HG03064 (cell line): ENCODE measurements at regions not wholly inside any gene's neighbourhood (a gene's known extent, or its start where the extent isn't known, plus 50 kb on each side); places are given as distances from the start of the nearest gene placed in this dataset.
"Not testable (repeated sequence)": the region's sequence is repeated elsewhere in the genome, so short reads cannot be mapped to it uniquely, and the experiment has no call there.

Experiments
- ATAC-seq: cut with Tn5 transposase; IDR thresholded peaks from one replicate; pipeline ENCODE4 v1.9.1; 2021; ENCODE audit warnings: low read depth; ENCODE audit not compliant: unreplicated experiment

- ATAC-seq, result no peak
Observed at GRCh38 chr5:33059081-33059480, 348.0 kb downstream of the NPR3 start.

- no peak for ATAC-seq
Observed at GRCh38 chr5:33065131-33065530, 354.0 kb downstream of the NPR3 start.

GRCh38 chr5:33067291-33067690, 356.2 kb downstream of the NPR3 start:
- no peak for ATAC-seq

- no peak for ATAC-seq
Observed at GRCh38 chr5:33068786-33069185, 357.7 kb downstream of the NPR3 start.

- no peak for ATAC-seq
Observed at GRCh38 chr5:33072296-33072695, 361.2 kb downstream of the NPR3 start.

- ATAC-seq, result no peak
Observed at GRCh38 chr5:33072726-33073125, 361.6 kb downstream of the NPR3 start.

GRCh38 chr5:33073881-33074327, 362.8 kb downstream of the NPR3 start:
- no peak for ATAC-seq

- no peak for ATAC-seq
Observed at GRCh38 chr5:33074548-33074947, 363.4 kb downstream of the NPR3 start.

- no peak for ATAC-seq
Observed at GRCh38 chr5:33075731-33076130, 364.6 kb downstream of the NPR3 start.

GRCh38 chr5:33079548-33079947, 361.2 kb upstream of the TARS1 start:
- ATAC-seq, result no peak

- no peak for ATAC-seq
Observed at GRCh38 chr5:33080287-33080686, 360.5 kb upstream of the TARS1 start.

- no peak for ATAC-seq
Observed at GRCh38 chr5:33088176-33088575, 352.6 kb upstream of the TARS1 start.

- ATAC-seq, result no peak
Observed at GRCh38 chr5:33091571-33092363, 349.0 kb upstream of the TARS1 start.

- ATAC-seq, result no peak
Observed at GRCh38 chr5:33092719-33093118, 348.0 kb upstream of the TARS1 start.

GRCh38 chr5:33102551-33102950, 338.2 kb upstream of the TARS1 start:
- ATAC-seq, result no peak

- no peak for ATAC-seq
Observed at GRCh38 chr5:33105521-33105941, 335.2 kb upstream of the TARS1 start.

GRCh38 chr5:33110496-33110895, 330.3 kb upstream of the TARS1 start:
- ATAC-seq, result not testable (repeated sequence)

GRCh38 chr5:33114361-33114760, 326.4 kb upstream of the TARS1 start:
- ATAC-seq, result no peak

- no peak for ATAC-seq
Observed at GRCh38 chr5:33115467-33115866, 325.3 kb upstream of the TARS1 start.

GRCh38 chr5:33118761-33119415, 321.9 kb upstream of the TARS1 start:
- no peak for ATAC-seq

GRCh38 chr5:33120671-33121070, 320.1 kb upstream of the TARS1 start:
- no peak for ATAC-seq

- ATAC-seq, result no peak
Observed at GRCh38 chr5:33129309-33129708, 311.5 kb upstream of the TARS1 start.
